Femur (tissue), 1 donor: ENCODE measurements at regions not wholly inside any gene's neighbourhood (a gene's known extent, or its start where the extent isn't known, plus 50 kb on each side); places are given as distances from the start of the nearest gene placed in this dataset.
"Not testable (repeated sequence)": the region's sequence is repeated elsewhere in the genome, so short reads cannot be mapped to it uniquely, and the experiment has no call there.

Experiments used
- DNase-seq: peaks from one replicate; pipeline ENCODE4 v3.0.0-alpha.2; 2017

- not testable (repeated sequence) for DNase-seq
These were observed 51.5 kb upstream of the MUC20 start for GRCh38 chr3:195669310-195669709.

DNA sequence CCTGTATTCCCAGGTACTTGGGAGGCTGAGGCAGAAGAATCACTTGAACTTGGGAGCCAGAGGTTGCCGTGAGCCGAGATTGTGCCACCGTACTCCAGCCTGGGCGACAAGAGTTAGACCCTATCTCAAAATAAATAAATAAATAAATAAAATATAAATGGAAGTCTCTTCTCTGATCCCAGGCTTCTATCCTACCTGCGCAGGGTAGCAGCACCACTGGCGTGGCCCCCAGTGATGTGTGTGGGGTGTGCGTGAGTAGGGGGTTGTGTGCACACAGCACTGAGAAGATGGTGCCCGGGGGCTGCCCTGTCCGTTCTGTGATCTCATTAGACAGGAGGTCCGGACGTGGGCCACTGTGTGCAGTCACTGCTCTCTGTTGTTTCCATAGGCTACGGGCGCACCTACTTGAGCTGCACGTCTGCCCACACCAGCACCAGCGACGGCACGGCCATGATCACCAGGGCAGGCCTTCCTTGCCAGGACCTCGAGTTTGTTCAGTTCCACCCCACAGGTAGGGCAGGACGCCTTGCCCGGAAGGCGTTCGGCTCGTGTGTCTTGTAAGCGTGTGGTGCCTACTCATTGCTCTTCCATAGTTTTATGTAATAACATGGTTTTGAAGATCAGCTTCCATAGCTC lies 52.5 kb upstream of the MUC20 start:
- not testable (repeated sequence) for DNase-seq

GRCh38 chr3:195665311-195665710 lies 55.5 kb upstream of the MUC20 start:
- DNase-seq, result not testable (repeated sequence)

DNA sequence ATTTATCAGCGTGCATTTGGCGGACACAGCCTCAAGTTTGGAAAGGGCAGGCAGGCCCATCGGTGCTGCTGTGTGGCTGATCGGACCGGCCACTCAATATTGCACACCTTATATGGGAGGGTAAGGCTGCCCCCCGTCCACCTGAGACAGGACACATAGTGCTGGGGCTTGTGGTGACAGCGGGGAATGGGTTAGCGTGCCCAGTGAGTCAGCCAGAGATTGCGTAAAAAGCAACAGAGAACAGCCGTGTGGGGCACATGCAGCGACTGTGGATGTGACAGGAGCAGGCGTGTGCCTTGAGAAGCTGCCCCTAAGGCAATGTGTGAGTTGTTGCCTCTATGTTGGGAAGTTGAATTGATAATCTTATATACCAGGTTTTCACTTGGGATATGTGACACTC lies 56.6 kb upstream of the MUC20 start:
- not testable (repeated sequence) for DNase-seq

- DNase-seq, result not testable (repeated sequence)
These were observed 61.6 kb upstream of the MUC20 start for GRCh38 chr3:195659136-195659533.

GRCh38 chr3:195658381-195659135 lies 62.2 kb upstream of the MUC20 start:
- DNase-seq, result not testable (repeated sequence)

GRCh38 chr3:195657475-195658372 lies 63.1 kb upstream of the MUC20 start:
- DNase-seq, result peak; percentile 96

DNA sequence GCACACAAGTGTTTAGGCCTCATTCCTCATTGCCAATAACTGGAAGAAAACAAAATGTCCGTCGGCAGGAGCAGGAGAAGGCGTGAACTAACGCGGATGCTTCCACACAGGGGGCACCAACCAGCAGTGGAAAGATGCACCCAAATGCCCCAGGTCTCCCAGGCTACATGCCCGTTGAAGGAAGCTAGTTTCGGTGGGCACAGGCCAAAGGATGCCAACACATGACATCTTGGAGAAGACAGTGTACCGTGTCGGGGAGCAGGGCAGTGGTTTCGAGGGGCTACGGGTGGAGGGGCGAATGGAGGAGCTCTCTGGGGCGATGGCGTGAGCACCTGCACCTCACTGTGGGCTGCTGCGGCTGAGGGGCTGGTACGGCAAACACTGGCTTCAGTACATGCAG lies 64.7 kb upstream of the MUC20 start:
- DNase-seq, result peak; percentile 38

DNA sequence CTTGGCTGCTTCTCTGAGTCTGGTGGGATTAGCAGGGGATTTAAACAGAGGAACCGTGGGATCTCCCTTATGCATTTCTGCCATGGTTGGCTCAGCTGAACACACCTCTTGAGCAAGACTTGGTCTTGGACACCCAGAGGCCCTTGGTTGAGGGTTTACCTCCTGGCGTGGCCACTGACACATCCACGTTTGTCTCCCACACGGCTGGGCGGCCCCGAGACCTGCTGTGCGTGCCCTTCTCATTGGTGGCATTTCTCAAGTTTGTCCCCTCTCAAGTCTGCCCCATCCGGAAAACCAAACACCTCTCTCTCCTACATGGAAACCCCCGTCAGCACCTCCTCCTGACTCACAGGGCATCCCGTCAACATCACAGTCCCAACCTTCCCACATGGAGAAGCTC lies 66.0 kb upstream of the MUC20 start:
- not testable (repeated sequence) for DNase-seq

DNA sequence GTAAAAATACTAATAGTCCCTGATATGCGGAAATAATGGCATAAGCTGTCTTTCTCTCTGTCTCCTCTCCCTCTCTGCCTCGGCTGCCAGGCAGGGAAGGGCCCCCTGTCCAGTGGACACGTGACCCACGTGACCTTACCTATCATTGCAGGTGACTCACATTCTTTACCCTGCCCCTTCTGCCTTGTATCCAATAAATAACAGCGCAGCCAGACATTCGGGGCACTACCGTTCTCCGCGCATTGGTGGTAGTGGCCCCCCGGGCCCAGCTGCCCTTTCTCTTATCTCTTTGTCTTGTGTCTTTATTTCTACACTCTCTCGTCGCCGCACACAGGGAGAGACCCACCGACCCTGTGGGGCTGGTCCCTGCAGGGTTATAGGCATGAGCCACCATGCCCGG lies 66.6 kb upstream of the MUC20 start:
- not testable (repeated sequence) for DNase-seq

GRCh38 chr3:195653641-195654040 lies 67.1 kb upstream of the MUC20 start:
- DNase-seq, result not testable (repeated sequence)

GRCh38 chr3:195647912-195648702 lies 64.4 kb upstream of the APOD start:
- peak; percentile 20 for DNase-seq

DNA sequence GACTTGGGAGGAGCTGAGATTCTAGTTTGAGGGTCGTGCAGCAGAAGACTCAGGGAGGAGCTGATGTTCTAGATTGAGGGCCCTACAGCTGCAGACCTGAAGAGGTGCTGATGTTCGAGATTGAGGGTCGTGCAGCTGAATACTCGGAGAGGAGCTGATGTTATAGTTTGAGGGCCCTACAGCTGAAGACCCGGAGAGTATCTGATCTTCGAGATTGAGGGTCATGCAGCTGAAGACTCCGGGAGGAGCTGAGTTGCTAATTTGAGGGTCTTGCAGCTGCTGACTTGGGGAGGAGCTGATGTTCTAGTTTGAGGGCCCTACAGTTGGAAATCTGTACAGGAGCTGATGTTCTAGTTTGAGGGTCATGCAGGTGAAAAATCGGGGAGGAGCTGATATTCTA lies 62.1 kb upstream of the APOD start:
- not testable (repeated sequence) for DNase-seq

DNA sequence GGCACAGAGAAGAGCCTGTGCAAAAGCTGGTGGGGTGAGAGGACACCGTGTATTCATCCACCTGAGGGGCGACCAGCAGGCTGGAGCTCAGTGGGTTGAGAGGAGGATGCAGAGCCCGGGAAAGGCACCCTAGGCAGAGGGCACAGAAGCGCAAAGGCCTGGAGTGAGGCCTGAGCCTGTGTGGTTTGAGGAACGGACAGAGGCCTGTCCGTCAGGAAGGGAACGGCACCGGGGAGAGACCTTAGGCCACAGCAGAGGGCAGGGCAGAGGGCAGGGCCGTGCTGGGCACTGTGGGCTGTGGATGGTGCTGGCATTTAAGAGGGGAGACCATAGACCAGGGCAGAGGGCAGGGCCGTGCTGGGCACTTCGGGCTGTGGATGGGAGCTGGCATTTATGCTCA lies 59.5 kb upstream of the APOD start:
- not testable (repeated sequence) for DNase-seq

GRCh38 chr3:195642311-195642710 lies 58.6 kb upstream of the APOD start:
- not testable (repeated sequence) for DNase-seq

GRCh38 chr3:195638456-195638855 lies 54.7 kb upstream of the APOD start:
- DNase-seq, result not testable (repeated sequence)

DNA sequence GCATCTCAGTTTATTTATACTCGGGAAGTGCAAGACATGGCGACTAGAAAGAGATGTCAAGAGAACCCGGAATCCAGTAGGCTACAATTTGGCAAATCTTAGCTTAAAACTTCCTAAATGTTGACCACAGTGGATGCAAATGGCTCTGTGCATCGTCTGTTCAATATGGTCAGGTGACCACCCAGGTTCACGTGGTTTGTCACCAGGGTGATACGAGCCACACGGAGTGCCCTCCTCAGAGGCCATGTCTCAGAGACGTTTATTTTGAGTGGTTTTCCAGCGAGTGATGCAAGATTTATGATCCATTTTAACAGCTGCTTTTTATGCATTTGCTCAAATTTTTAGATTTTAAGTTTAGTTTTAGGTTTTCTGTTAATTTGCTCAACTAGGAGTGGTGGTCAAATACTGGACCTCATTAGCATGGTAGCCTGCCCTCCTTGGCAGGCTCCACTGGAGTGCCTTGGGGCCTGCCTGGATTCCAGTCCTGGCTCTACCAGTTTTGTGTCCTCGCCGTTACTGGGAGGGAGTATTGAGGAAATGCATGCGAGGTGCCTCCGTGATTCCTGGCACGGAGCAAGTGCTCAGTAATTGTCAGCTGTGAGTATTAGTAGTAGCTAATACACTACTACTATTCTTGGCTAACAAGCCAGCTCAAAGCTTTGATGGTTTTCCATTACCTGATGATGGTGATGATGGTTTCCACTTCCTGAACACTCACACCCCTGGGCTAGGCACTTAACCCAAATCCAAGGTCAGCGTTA lies 53.9 kb upstream of the APOD start:
- DNase-seq, result not testable (repeated sequence)

GRCh38 chr3:195637011-195637410 lies 53.3 kb upstream of the APOD start:
- DNase-seq, result not testable (repeated sequence)

- not testable (repeated sequence) for DNase-seq
These were observed 52.4 kb upstream of the APOD start for GRCh38 chr3:195635898-195636685.

DNA sequence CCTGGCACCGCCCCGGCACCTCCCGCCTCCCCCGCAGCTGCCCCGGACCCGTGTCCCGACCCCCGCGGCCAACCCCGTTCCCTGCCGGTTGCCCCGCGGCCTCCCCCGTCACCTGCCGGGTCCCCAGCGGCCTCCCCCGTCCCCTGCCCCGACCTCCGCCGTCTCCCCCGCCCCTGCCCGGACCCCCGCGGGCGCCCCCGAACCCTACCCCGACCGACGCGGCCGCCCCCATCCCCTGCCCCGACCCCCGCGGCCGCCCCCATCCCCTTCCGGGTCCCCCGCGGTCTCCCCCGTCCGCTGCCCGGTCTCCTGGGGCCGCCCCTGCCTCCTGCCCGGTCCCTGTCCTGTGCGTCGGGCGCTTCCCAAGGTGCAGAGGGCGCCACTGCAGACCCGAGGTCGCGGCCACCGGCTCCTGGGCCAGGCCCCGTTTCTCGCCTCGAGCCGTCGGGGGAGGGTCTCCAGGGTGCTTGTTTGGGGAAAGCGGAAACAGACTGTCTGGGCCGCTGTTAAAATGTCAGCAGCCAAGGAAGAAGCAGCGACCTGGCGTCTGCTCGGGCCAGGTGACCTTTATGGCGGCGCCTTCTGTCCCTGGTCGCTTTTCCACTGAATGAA lies 51.6 kb upstream of the APOD start:
- not testable (repeated sequence) for DNase-seq
